AG08395 (cell line): ENCODE measurements at regions not wholly inside any gene's neighbourhood (a gene's known extent, or its start where the extent isn't known, plus 50 kb on each side); places are given as distances from the start of the nearest gene placed in this dataset.

Experiments used
- DNase-seq: peaks from one replicate; pipeline ENCODE4 v3.0.0; 2012; ENCODE audit warnings: mixed read lengths, low spot score

GRCh38 chr12:115357681-115358080, 673.7 kb upstream of the TBX3 start:
- no peak for DNase-seq

- DNase-seq: no peak
Measured at GRCh38 chr12:115355301-115355700, 671.3 kb upstream of the TBX3 start.

GRCh38 chr12:115354007-115354890, 670.3 kb upstream of the TBX3 start:
- DNase-seq: peak; percentile 94

- DNase-seq: no peak
Measured at GRCh38 chr12:115353467-115353866, 669.5 kb upstream of the TBX3 start.

- DNase-seq: peak; percentile 38
Measured at GRCh38 chr12:115351514-115352077, 667.6 kb upstream of the TBX3 start.

GRCh38 chr12:115349711-115350110, 665.7 kb upstream of the TBX3 start:
- DNase-seq: no peak

- DNase-seq: no peak
Measured at GRCh38 chr12:115348301-115348700, 664.3 kb upstream of the TBX3 start.

GRCh38 chr12:115343601-115344000, 659.6 kb upstream of the TBX3 start:
- no peak for DNase-seq

- DNase-seq: no peak
Measured at GRCh38 chr12:115343008-115343407, 659.0 kb upstream of the TBX3 start.

- peak; percentile 96 for DNase-seq
Measured at GRCh38 chr12:115341442-115341841, 657.5 kb upstream of the TBX3 start.

GRCh38 chr12:115338566-115339294, 654.8 kb upstream of the TBX3 start:
- no peak for DNase-seq

- peak; percentile 84 for DNase-seq
Measured at GRCh38 chr12:115337693-115338543, 653.9 kb upstream of the TBX3 start.

GRCh38 chr12:115336506-115336905, 652.5 kb upstream of the TBX3 start:
- DNase-seq: no peak

GRCh38 chr12:115335594-115335993, 651.6 kb upstream of the TBX3 start:
- DNase-seq: no peak

- DNase-seq: no peak
Measured at GRCh38 chr12:115335048-115335447, 651.1 kb upstream of the TBX3 start.

GRCh38 chr12:115332945-115333344, 649.0 kb upstream of the TBX3 start:
- DNase-seq: no peak

GRCh38 chr12:115325858-115326257, 641.9 kb upstream of the TBX3 start:
- DNase-seq: no peak

GRCh38 chr12:115324949-115325593, 641.1 kb upstream of the TBX3 start:
- DNase-seq: no peak

- peak; percentile 63 for DNase-seq
Measured at GRCh38 chr12:115323223-115323905, 639.4 kb upstream of the TBX3 start.

GRCh38 chr12:115322275-115322674, 638.3 kb upstream of the TBX3 start:
- DNase-seq: peak; percentile 56

- DNase-seq: no peak
Measured at GRCh38 chr12:115320967-115321366, 637.0 kb upstream of the TBX3 start.
